Osteocyte (in vitro differentiated cells): ENCODE measurements at regions not wholly inside any gene's neighbourhood (a gene's known extent, or its start where the extent isn't known, plus 50 kb on each side); places are given as distances from the start of the nearest gene placed in this dataset.

Experiments
- DNase-seq: peaks from one replicate; pipeline ENCODE4 v3.0.0; 2021; ENCODE audit warnings: mixed read lengths; ENCODE audit not compliant: unreplicated experiment; ENCODE audit errors: extremely low spot score
- H3K27ac Mint-ChIP-seq: one replicate; pipeline ENCODE4 v1.8.0; 2021; ENCODE audit warnings: mild to moderate bottlenecking, mixed read lengths; ENCODE audit not compliant: unreplicated experiment
- H3K27me3 Mint-ChIP-seq: one replicate; pipeline ENCODE4 v1.8.0; 2021; ENCODE audit warnings: mixed read lengths; ENCODE audit not compliant: unreplicated experiment
- H3K36me3 Mint-ChIP-seq: one replicate; pipeline ENCODE4 v1.8.0; 2021; ENCODE audit warnings: mixed read lengths; ENCODE audit not compliant: unreplicated experiment
- H3K4me1 Mint-ChIP-seq: one replicate; pipeline ENCODE4 v1.8.0; 2021; ENCODE audit warnings: mixed read lengths; ENCODE audit not compliant: unreplicated experiment
- H3K4me3 Mint-ChIP-seq: one replicate; pipeline ENCODE4 v1.8.0; 2021; ENCODE audit warnings: mild to moderate bottlenecking, moderate library complexity, mixed read lengths; ENCODE audit not compliant: unreplicated experiment
- H3K9me3 Mint-ChIP-seq: one replicate; pipeline ENCODE4 v1.8.0; 2021; ENCODE audit warnings: mixed read lengths; ENCODE audit not compliant: unreplicated experiment
- CTCF ChIP-seq: fragments of 200-600 bp; sonication (generic); IDR thresholded peaks from 2 replicates; pipeline ENCODE4 v1.5.0; 2021; ENCODE audit warnings: antibody characterized with exemption, mild to moderate bottlenecking, moderate library complexity

GRCh38 chr2:172680436-172681068 is 55.1 kb upstream of the RAPGEF4 start:
- no peaks in the 10 kb centered on the region for H3K27me3 Mint-ChIP-seq
- H3K9me3 Mint-ChIP-seq: peaks cover 8% of the 10 kb centered on the region

DNA sequence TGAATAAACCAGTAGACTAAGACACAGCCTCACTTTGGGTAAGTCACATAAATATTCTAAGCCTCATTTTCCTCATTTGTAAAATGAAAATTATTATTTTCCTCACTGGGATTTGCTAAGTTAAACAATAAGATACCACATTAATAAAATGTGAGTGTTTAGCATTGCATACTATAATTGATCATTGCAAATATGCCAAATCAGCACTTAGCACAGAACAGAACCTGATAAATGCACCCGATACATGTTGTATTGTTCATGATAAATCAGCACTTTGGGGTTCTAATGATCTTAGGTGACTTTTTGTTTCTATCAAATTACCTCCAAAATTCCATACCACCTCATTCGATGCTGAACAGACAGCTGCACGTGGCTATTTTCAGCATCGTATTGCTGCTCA is 50.2 kb upstream of the RAPGEF4 start:
- TF ChIP-seq CTCF: no peak
- Mint-ChIP-seq H3K36me3 (peaks cover 2% of the 10 kb centered on the region), H3K4me3 (no peak overlapping the region), H3K27ac (no peak overlapping the region), H3K4me1 (no peaks in the 10 kb centered on the region), H3K9me3 (peaks cover 3% of the 10 kb centered on the region), H3K27me3 (no peaks in the 10 kb centered on the region)
- no peak for DNase-seq

More at GRCh38 chr2:172680436-172681068, 55.1 kb upstream of the RAPGEF4 start:
- peaks cover 7% of the 10 kb centered on the region for H3K36me3 Mint-ChIP-seq
- H3K4me3 Mint-ChIP-seq: no peak overlapping the region
- no peak for DNase-seq
- TF ChIP-seq CTCF: no peak
- no peak overlapping the region for H3K27ac Mint-ChIP-seq
- H3K4me1 Mint-ChIP-seq: peaks cover 5% of the 10 kb centered on the region
